OCI-LY7 (cell line): ENCODE measurements at regions not wholly inside any gene's neighbourhood (a gene's known extent, or its start where the extent isn't known, plus 50 kb on each side); places are given as distances from the start of the nearest gene placed in this dataset.

Experiments used
- EZH2phosphoT487 ChIP-seq: fragments of 200-600 bp; sonication (generic); IDR thresholded peaks from 2 replicates; pipeline ENCODE4 v1.6.1; 2018; ENCODE audit warnings: low read depth, borderline replicate concordance, mild to moderate bottlenecking, mixed run types, antibody characterized with exemption, low read length, moderate library complexity, mixed read lengths
- TF ChIP-seq, protein P1 (sequence below): fragments of 200-600 bp; sonication (generic); conservative IDR thresholded peaks from 2 replicates; pipeline ENCODE4 v1.5.1; 2014; ENCODE audit warnings: mild to moderate bottlenecking, antibody characterized with exemption, low read length, moderate library complexity, mixed read lengths

DNA sequence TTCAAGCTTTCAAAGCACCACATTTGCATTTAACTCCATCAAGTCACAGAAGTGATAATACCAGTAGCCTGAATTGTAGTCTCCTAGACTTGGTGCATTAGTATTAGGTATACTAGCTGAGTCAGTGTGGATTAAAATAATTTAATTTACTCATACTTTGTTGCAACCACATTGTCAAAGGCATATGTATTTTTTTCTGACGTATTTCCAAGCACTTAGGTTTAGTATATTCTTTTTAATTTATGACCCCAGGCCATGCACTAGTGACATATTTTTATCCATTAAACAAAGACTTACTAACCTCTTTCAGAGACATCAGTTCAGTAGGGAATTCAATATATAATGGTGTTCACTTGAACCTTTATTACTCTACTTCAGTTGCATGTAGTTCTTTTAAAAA is 1894.5 kb downstream of the NCAM2 start:
- TF ChIP-seq, protein P1, sequence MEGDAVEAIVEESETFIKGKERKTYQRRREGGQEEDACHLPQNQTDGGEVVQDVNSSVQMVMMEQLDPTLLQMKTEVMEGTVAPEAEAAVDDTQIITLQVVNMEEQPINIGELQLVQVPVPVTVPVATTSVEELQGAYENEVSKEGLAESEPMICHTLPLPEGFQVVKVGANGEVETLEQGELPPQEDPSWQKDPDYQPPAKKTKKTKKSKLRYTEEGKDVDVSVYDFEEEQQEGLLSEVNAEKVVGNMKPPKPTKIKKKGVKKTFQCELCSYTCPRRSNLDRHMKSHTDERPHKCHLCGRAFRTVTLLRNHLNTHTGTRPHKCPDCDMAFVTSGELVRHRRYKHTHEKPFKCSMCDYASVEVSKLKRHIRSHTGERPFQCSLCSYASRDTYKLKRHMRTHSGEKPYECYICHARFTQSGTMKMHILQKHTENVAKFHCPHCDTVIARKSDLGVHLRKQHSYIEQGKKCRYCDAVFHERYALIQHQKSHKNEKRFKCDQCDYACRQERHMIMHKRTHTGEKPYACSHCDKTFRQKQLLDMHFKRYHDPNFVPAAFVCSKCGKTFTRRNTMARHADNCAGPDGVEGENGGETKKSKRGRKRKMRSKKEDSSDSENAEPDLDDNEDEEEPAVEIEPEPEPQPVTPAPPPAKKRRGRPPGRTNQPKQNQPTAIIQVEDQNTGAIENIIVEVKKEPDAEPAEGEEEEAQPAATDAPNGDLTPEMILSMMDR = no peak
- no peak for TF ChIP-seq EZH2phosphoT487
